HepG2 (cell line): ENCODE measurements at regions not wholly inside any gene's neighbourhood (a gene's known extent, or its start where the extent isn't known, plus 50 kb on each side); places are given as distances from the start of the nearest gene placed in this dataset.

Source experiments
- BHLHE40 ChIP-seq: IDR thresholded peaks from 2 replicates; pipeline ENCODE4 v1.6.1; 2011; ENCODE audit warnings: low read length, improper control_type of control experiment
- CBFB ChIP-seq: sonication (generic); formaldehyde crosslinking; IDR thresholded peaks from 2 replicates; pipeline ENCODE4 v1.4.0; 2020; ENCODE audit warnings: missing genetic modification reagents
- CTCF ChIP-seq: sonication (generic); formaldehyde crosslinking; IDR thresholded peaks from 2 replicates; pipeline ENCODE4 v1.5.0; 2020; ENCODE audit warnings: mild to moderate bottlenecking, missing genetic modification reagents, moderate library complexity
- EP300 ChIP-seq, 3 experiments: sonication (generic) in 1 of 3; formaldehyde crosslinking in 1 of 3; IDR thresholded peaks; 2 replicates each; pipeline versions ENCODE4 v1.5.1 to v1.6.1; 2011 to 2020; ENCODE audit warnings: low read depth in 2 of 3, low read length in 2 of 3, borderline replicate concordance in 1 of 3, improper control_type of control experiment in 1 of 3, mild to moderate bottlenecking in 1 of 3, missing genetic modification reagents in 1 of 3, moderate library complexity in 1 of 3
- ZBTB4 ChIP-seq: sonication (generic); formaldehyde crosslinking; IDR thresholded peaks from 2 replicates; pipeline ENCODE4 v1.4.0; 2020; ENCODE audit warnings: missing genetic modification reagents, mild to moderate bottlenecking, borderline replicate concordance
- ZNF224 ChIP-seq: sonication (generic); formaldehyde crosslinking; IDR thresholded peaks from 2 replicates; pipeline ENCODE4 v1.5.0; 2020; ENCODE audit warnings: mild to moderate bottlenecking, missing genetic modification reagents
- ZNF354B ChIP-seq: sonication (generic); formaldehyde crosslinking; IDR thresholded peaks from 2 replicates; pipeline ENCODE4 v1.8.0; 2022; ENCODE audit warnings: mild to moderate bottlenecking, missing genetic modification reagents
- ZNF615 ChIP-seq: sonication (generic); formaldehyde crosslinking; IDR thresholded peaks from 2 replicates; pipeline ENCODE4 v1.5.0; 2020; ENCODE audit warnings: mild to moderate bottlenecking, missing genetic modification reagents, borderline replicate concordance

- TF ChIP-seq EP300 (IDR thresholded peaks at IDR 0.05; ENCODE audit: low read depth in 2 of 2, low read length in 2 of 2) (no peak), EP300 (CRISPR knock-in tag; IDR thresholded peaks at IDR 0.05; ENCODE audit: borderline replicate concordance) (no peak), ZNF354B (CRISPR knock-in tag) (no peak), ZNF224 (CRISPR knock-in tag) (no peak), ZBTB4 (no peak), CTCF (CRISPR knock-in tag) (no peak), CBFB (CRISPR knock-in tag) (no peak), BHLHE40 (no peak), ZNF615 (no peak)
Observed at GRCh38 chr2:163302141-163302540, 433.7 kb downstream of the FIGN start.
